H1 (cell line): ENCODE measurements at regions not wholly inside any gene's neighbourhood (a gene's known extent, or its start where the extent isn't known, plus 50 kb on each side); places are given as distances from the start of the nearest gene placed in this dataset.

ENCODE experiments used
- CTCF ChIA-PET: fragments of 300-600 bp; sonication (Branson Sonifier 250); formaldehyde crosslinking; loops from one replicate; lab custom pipeline; 2021; ENCODE audit not compliant: partially characterized antibody; lab: Charles Lee
- POLR2A ChIA-PET: fragments of 300-600 bp; sonication (Branson Sonifier 250); formaldehyde crosslinking; loops from one replicate; lab custom pipeline; 2021; ENCODE audit warnings: inconsistent platforms; ENCODE audit not compliant: partially characterized antibody; lab: Charles Lee
- DNase-seq, 2 experiments: peaks; one replicate each; pipeline versions ENCODE4 v3.0.0 to v3.0.0-alpha.2; 2010 to 2022; ENCODE audit warnings: low spot score in 2 of 2, low read depth in 1 of 2, mixed read lengths in 1 of 2
- FAIRE-seq: peaks from 2 replicates; lab custom pipeline; 2011; peaks lifted over from hg19 to GRCh38; lab: Jason Lieb, UNC
- H2AFZ ChIP-seq: 2 replicates; pipeline ENCODE4 v1.8.1; 2012; ENCODE audit warnings: low read length, inconsistent platforms
- H2AK5ac ChIP-seq: 2 replicates; pipeline ENCODE4 v1.6.1; 2013; ENCODE audit warnings: low read depth, low read length
- H2BK120ac ChIP-seq: replicated peaks from 2 replicates; pipeline ENCODE3; 2013; ENCODE audit warnings: low read depth, low read length, inconsistent platforms
- H2BK12ac ChIP-seq: 2 replicates; pipeline ENCODE4 v1.6.1; 2013; ENCODE audit warnings: low read depth, low read length
- H2BK15ac ChIP-seq: 2 replicates; pipeline ENCODE4 v1.6.1; 2013; ENCODE audit warnings: low read length
- H2BK20ac ChIP-seq: 2 replicates; pipeline ENCODE4 v1.6.1; 2013; ENCODE audit warnings: low read length
- H2BK5ac ChIP-seq: 2 replicates; pipeline ENCODE4 v1.6.1; 2013; ENCODE audit warnings: low read depth, low read length
- H3K14ac ChIP-seq: 2 replicates; pipeline ENCODE4 v1.6.1; 2013; ENCODE audit warnings: inconsistent platforms; ENCODE audit not compliant: insufficient read length
- H3K18ac ChIP-seq: 2 replicates; pipeline ENCODE4 v1.6.1; 2013; ENCODE audit warnings: low read length; ENCODE audit errors: extremely low read depth
- H3K23ac ChIP-seq: 2 replicates; pipeline ENCODE4 v1.6.1; 2013; ENCODE audit warnings: inconsistent platforms; ENCODE audit not compliant: insufficient read length
- H3K23me2 ChIP-seq: 2 replicates; pipeline ENCODE4 v1.6.1; 2013; ENCODE audit warnings: low read depth, low read length
- H3K27ac ChIP-seq: 2 replicates; pipeline ENCODE4 v1.6.1; 2011; ENCODE audit warnings: low read depth, low read length, inconsistent platforms
- H3K27me3 ChIP-seq, 4 experiments: replicated peaks in 1 of 4; 1 replicate in 1 of 4; 2 replicates in 3 of 4; pipeline versions ENCODE4 v1.6.1 to v1.8.1; 2011 to 2013; ENCODE audit warnings: low read length in 3 of 4, mild to moderate bottlenecking in 3 of 4, inconsistent platforms in 2 of 4, mixed read lengths in 2 of 4, moderate library complexity in 1 of 4; ENCODE audit not compliant: control insufficient read depth in 3 of 4, insufficient read depth in 3 of 4; ENCODE audit errors: extremely low read depth in 1 of 4
- H3K36me3 ChIP-seq, 4 experiments: 2 replicates each; pipeline versions ENCODE4 v1.6.1 to v1.8.1; 2011 to 2013; ENCODE audit warnings: mild to moderate bottlenecking in 4 of 4, low read length in 3 of 4, moderate library complexity in 2 of 4, control low read depth in 1 of 4, inconsistent platforms in 1 of 4; ENCODE audit not compliant: insufficient read depth in 4 of 4, control insufficient read depth in 2 of 4
- H3K4ac ChIP-seq: replicated peaks from 2 replicates; pipeline ENCODE3; 2013; ENCODE audit warnings: low read length, low read depth, mixed read lengths, inconsistent platforms; ENCODE audit not compliant: insufficient read length
- H3K4me1 ChIP-seq, 4 experiments: replicated peaks in 1 of 4; 1 replicate in 1 of 4; 2 replicates in 3 of 4; pipeline versions ENCODE4 v1.6.1 to v1.8.1; 2011 to 2013; ENCODE audit warnings: low read length in 3 of 4, inconsistent platforms in 2 of 4, mixed read lengths in 1 of 4; ENCODE audit not compliant: insufficient read depth in 4 of 4, control insufficient read depth in 3 of 4
- H3K4me2 ChIP-seq, 2 experiments: 2 replicates each; pipeline versions ENCODE4 v1.6.1 to v1.8.1; 2011 to 2013; ENCODE audit warnings: low read depth in 2 of 2, low read length in 2 of 2, control low read depth in 1 of 2, inconsistent platforms in 1 of 2, mild to moderate bottlenecking in 1 of 2; ENCODE audit not compliant: insufficient read depth in 1 of 2
- H3K4me3 ChIP-seq, 4 experiments: fragments of 200-600, 300-600 bp in 1 of 4; sonication (generic), shearing (Covaris generic), sonication (Bioruptor Twin) in 1 of 4; 2 replicates each; pipeline versions ENCODE4 v1.5.1 to v1.8.1; 2011 to 2016; ENCODE audit warnings: low read length in 4 of 4, low read depth in 3 of 4, control low read depth in 2 of 4, inconsistent platforms in 2 of 4, mild to moderate bottlenecking in 2 of 4, mixed read lengths in 1 of 4, moderate library complexity in 1 of 4; ENCODE audit not compliant: insufficient read depth in 2 of 4; ENCODE audit errors: extremely low read depth in 1 of 4
- H3K56ac ChIP-seq: replicated peaks from 2 replicates; pipeline ENCODE3; 2013; ENCODE audit warnings: low read depth, mild to moderate bottlenecking, mixed read lengths, low read length, inconsistent platforms; ENCODE audit not compliant: insufficient read length
- H3K79me1 ChIP-seq: 2 replicates; pipeline ENCODE4 v1.6.1; 2013; ENCODE audit warnings: low read depth, low read length, control low read depth
- H3K79me2 ChIP-seq, 2 experiments: 2 replicates each; pipeline versions ENCODE4 v1.6.1 to v1.8.1; 2012 to 2013; ENCODE audit warnings: low read length in 2 of 2, mild to moderate bottlenecking in 2 of 2, inconsistent platforms in 1 of 2; ENCODE audit not compliant: insufficient read depth in 2 of 2, control insufficient read depth in 1 of 2
- H3K9ac ChIP-seq, 4 experiments: replicated peaks in 1 of 4; 1 replicate in 1 of 4; 2 replicates in 3 of 4; pipeline versions ENCODE4 v1.6.1 to v1.8.1; 2011 to 2013; ENCODE audit warnings: low read depth in 3 of 4, low read length in 3 of 4, control low read depth in 2 of 4, mild to moderate bottlenecking in 2 of 4, moderate library complexity in 2 of 4, inconsistent platforms in 1 of 4; ENCODE audit errors: extremely low read depth in 1 of 4
- H3K9me3 ChIP-seq, 2 experiments: 2 replicates each; pipeline versions ENCODE4 v1.6.1 to v1.8.1; 2012 to 2013; ENCODE audit warnings: mild to moderate bottlenecking in 2 of 2, moderate library complexity in 2 of 2, control low read depth in 1 of 2, inconsistent platforms in 1 of 2, low read depth in 1 of 2, low read length in 1 of 2, mixed read lengths in 1 of 2; ENCODE audit not compliant: insufficient read depth in 2 of 2
- H4K20me1 ChIP-seq, 2 experiments: replicated peaks in 1 of 2; 2 replicates each; pipeline versions ENCODE3 to v1.8.1; 2011 to 2013; ENCODE audit warnings: inconsistent platforms in 2 of 2, low read length in 2 of 2, mild to moderate bottlenecking in 1 of 2; ENCODE audit not compliant: insufficient read depth in 2 of 2, control insufficient read depth in 1 of 2
- H4K5ac ChIP-seq: 2 replicates; pipeline ENCODE4 v1.6.1; 2013; ENCODE audit warnings: low read length, low read depth, mixed read lengths, inconsistent platforms; ENCODE audit not compliant: insufficient read length
- H4K8ac ChIP-seq: 2 replicates; pipeline ENCODE4 v1.8.0; 2013; ENCODE audit warnings: mild to moderate bottlenecking, moderate library complexity, low read length, inconsistent platforms; ENCODE audit not compliant: insufficient read depth; ENCODE audit errors: extremely low read depth
- H4K91ac ChIP-seq: replicated peaks from 2 replicates; pipeline ENCODE3; 2013; ENCODE audit warnings: low read length, mixed read lengths, inconsistent platforms; ENCODE audit not compliant: insufficient read length
- CEBPB ChIP-seq: IDR thresholded peaks from 2 replicates; pipeline ENCODE4 v1.6.1; 2012; ENCODE audit warnings: low read depth, low read length
- HDAC6 ChIP-seq: IDR thresholded peaks from one replicate; pipeline ENCODE4 v1.7.1; 2012; ENCODE audit warnings: low read depth, mild to moderate bottlenecking, inconsistent platforms, low read length, moderate library complexity
- SIN3A ChIP-seq, 2 experiments: IDR thresholded peaks in 1 of 2; conservative IDR thresholded peaks in 1 of 2; 2 replicates each; pipeline ENCODE4 v1.6.1; 2011 to 2012; ENCODE audit warnings: low read length in 2 of 2, improper control_type of control experiment in 1 of 2, low read depth in 1 of 2, mild to moderate bottlenecking in 1 of 2
- SUZ12 ChIP-seq: fragments of 200-600 bp; sonication (generic); IDR thresholded peaks from 2 replicates; pipeline ENCODE4 v1.6.1; 2012; ENCODE audit warnings: mild to moderate bottlenecking, inconsistent platforms, low read length, moderate library complexity, mixed read lengths
- TAF7 ChIP-seq: optimal IDR thresholded peaks from 2 replicates; pipeline ENCODE3; 2011; ENCODE audit warnings: low read depth, mild to moderate bottlenecking, inconsistent platforms, low read length, moderate library complexity, borderline replicate concordance
- WGBS, 2 experiments: shearing (Covaris generic) in 1 of 2; methylation state at CpG; one replicate each; pipeline versions ENCODE4 v1.1.6 to v1.1.7; 2013 to 2015; ENCODE audit warnings: low lambda C conversion rate in 2 of 2, mixed read lengths in 2 of 2, inconsistent platforms in 1 of 2, low coverage in 1 of 2, missing lambda C conversion rate in 1 of 2; ENCODE audit not compliant: insufficient replicate concordance in 2 of 2, insufficient coverage in 1 of 2, insufficient read length in 1 of 2; ENCODE audit errors: extremely low coverage in 1 of 2, missing lambda C conversion rate in 1 of 2; 5-methylcytosine and 5-hydroxymethylcytosine counted together

GRCh38 chr7:32218741-32219288, 148.6 kb upstream of the PDE1C start:
- Histone ChIP-seq H2BK20ac (no peak overlapping the region), H3K79me2 (no peaks in the 10 kb centered on the region), H3K27ac (no peak overlapping the region), H3K4me2 (no peak overlapping the region), H3K23me2 (no peaks in the 10 kb centered on the region), H3K4me3 (no peak overlapping the region), H4K8ac (no peak overlapping the region), H3K4me1 (no peaks in the 10 kb centered on the region), H2BK120ac (no peak overlapping the region), H3K18ac (no peak overlapping the region), H3K79me1 (no peaks in the 10 kb centered on the region), H3K9me3 (no peaks in the 10 kb centered on the region), H2BK5ac (no peak overlapping the region), H3K9ac (no peak overlapping the region), H3K14ac (no peak overlapping the region), H2BK12ac (no peak overlapping the region), H2BK15ac (no peak overlapping the region), H2AK5ac (no peak overlapping the region), H3K36me3 (no peaks in the 10 kb centered on the region), H3K27me3 (no peaks in the 10 kb centered on the region), H3K23ac (no peak overlapping the region), H4K91ac (no peak overlapping the region), H3K56ac (no peak overlapping the region), H3K4ac (no peak overlapping the region), H2AFZ (no peak overlapping the region), H4K5ac (no peak overlapping the region), H4K20me1 (no peaks in the 10 kb centered on the region)
- DNase-seq: peak in 1 of 2 experiments; percentile 20
- ChIA-PET CTCF (interaction anchor here (6.4 kb wide), 1 partner anchor 8 kb away, joined by 59 read pairs; no protein-coding TSS in a partner anchor), POLR2A (no interaction called here)
- FAIRE-seq: no peak
- WGBS, 2 experiments: 65% methylated on average over 3 of the region's 3 CpGs; no CpG with 5 or more reads in 1 of the 2 experiments
- TF ChIP-seq SIN3A (conservative IDR thresholded peaks at IDR 0.05 in 1 of 2, IDR thresholded peaks at IDR 0.05 in 1 of 2; ENCODE audit: low read depth in 1 of 2, low read length in 2 of 2) (no peak), SUZ12 (no peak), HDAC6 (no peak), TAF7 (no peak), CEBPB (no peak)
